NCI-H2029 (cell line): ENCODE measurements at regions not wholly inside any gene's neighbourhood (a gene's known extent, or its start where the extent isn't known, plus 50 kb on each side); places are given as distances from the start of the nearest gene placed in this dataset.

Source experiments
- DNase-seq: peaks from one replicate; lab custom pipeline; 2025; lab: John Stamatoyannopoulos, UW

GRCh38 chr3:68306571-68306970 is 625.8 kb downstream of the TAFA4 start:
- DNase-seq = no peak

- no peak for DNase-seq
Measured at GRCh38 chr3:68295457-68295856, 636.9 kb downstream of the TAFA4 start.

GRCh38 chr3:68290333-68290732 is 635.9 kb upstream of the SUCLG2 start:
- no peak for DNase-seq

- DNase-seq = no peak
Measured at GRCh38 chr3:68288085-68288484, 633.7 kb upstream of the SUCLG2 start.

- no peak for DNase-seq
Measured at GRCh38 chr3:68287101-68287500, 632.7 kb upstream of the SUCLG2 start.

- no peak for DNase-seq
Measured at GRCh38 chr3:68274286-68274685, 619.9 kb upstream of the SUCLG2 start.

- no peak for DNase-seq
Measured at GRCh38 chr3:68271145-68271544, 616.7 kb upstream of the SUCLG2 start.

- DNase-seq = no peak
Measured at GRCh38 chr3:68256635-68257223, 602.3 kb upstream of the SUCLG2 start.

GRCh38 chr3:68249265-68249664 is 594.9 kb upstream of the SUCLG2 start:
- no peak for DNase-seq

- DNase-seq = no peak
Measured at GRCh38 chr3:68242606-68243005, 588.2 kb upstream of the SUCLG2 start.

- DNase-seq = no peak
Measured at GRCh38 chr3:68239542-68239941, 585.1 kb upstream of the SUCLG2 start.

GRCh38 chr3:68234076-68234780 is 579.8 kb upstream of the SUCLG2 start:
- DNase-seq = no peak

- no peak for DNase-seq
Measured at GRCh38 chr3:68228856-68229255, 574.4 kb upstream of the SUCLG2 start.

GRCh38 chr3:68220832-68221231 is 566.4 kb upstream of the SUCLG2 start:
- DNase-seq = no peak

- no peak for DNase-seq
Measured at GRCh38 chr3:68211637-68212036, 557.2 kb upstream of the SUCLG2 start.

GRCh38 chr3:68210635-68211034 is 556.2 kb upstream of the SUCLG2 start:
- no peak for DNase-seq

GRCh38 chr3:68207327-68207726 is 552.9 kb upstream of the SUCLG2 start:
- DNase-seq = no peak

GRCh38 chr3:68206524-68207117 is 552.2 kb upstream of the SUCLG2 start:
- DNase-seq = no peak

GRCh38 chr3:68186733-68187132 is 532.3 kb upstream of the SUCLG2 start:
- no peak for DNase-seq

- no peak for DNase-seq
Measured at GRCh38 chr3:68176600-68176999, 522.2 kb upstream of the SUCLG2 start.

- no peak for DNase-seq
Measured at GRCh38 chr3:68173012-68173634, 518.7 kb upstream of the SUCLG2 start.

- no peak for DNase-seq
Measured at GRCh38 chr3:68172039-68172438, 517.6 kb upstream of the SUCLG2 start.

- no peak for DNase-seq
Measured at GRCh38 chr3:68163968-68164367, 509.6 kb upstream of the SUCLG2 start.
